ENCODE measurements at regions not wholly inside any gene's neighbourhood (a gene's known extent, or its start where the extent isn't known, plus 50 kb on each side); places are given as distances from the start of the nearest gene placed in this dataset.

GRCh38 chr18:51248685-51249084 is 51.2 kb upstream of the MEX3C start:
- BruUV-seq (replicated peaks) = no TSS peak
- ATAC-seq (no peak), DNase-seq (ENCODE audit: low read depth, low spot score) (no peak)
- H3K79me2 ChIP-seq (ENCODE audit: insufficient read depth, low read length) = no peaks in the 10 kb centered on the region
- ChIA-PET POLR2A (no interaction called here), RAD21 (ENCODE audit: low non-redundant PET in 1 of 2, low total read pairs in 2 of 2, uncharacterized antibody in 2 of 2, unreplicated experiment in 2 of 2) (no interaction called here), CTCF (no interaction called here)
- H2AFZ ChIP-seq (ENCODE audit: low read depth, low read length, poor library complexity, severe bottlenecking) = no peak overlapping the region
- H3K4me3 ChIP-seq (replicated peaks in 1 of 2; ENCODE audit: low read depth in 1 of 2, low read length in 2 of 2) = no peak overlapping the region
- H3K4me2 ChIP-seq (ENCODE audit: low read length) = no peak overlapping the region
- no peaks in the 10 kb centered on the region for H3K4me1 ChIP-seq (ENCODE audit: control insufficient read depth in 1 of 2, insufficient read depth in 2 of 2, low read length in 2 of 2)
- no peaks in the 10 kb centered on the region for H3K36me3 ChIP-seq (ENCODE audit: control insufficient read depth in 1 of 2, insufficient read depth in 2 of 2, low read length in 2 of 2)
- no peak overlapping the region for H3K9ac ChIP-seq (ENCODE audit: low read length)
- H3K27ac ChIP-seq (ENCODE audit: low read depth, low read length) = no peak overlapping the region
- TF ChIP-seq SIN3A (IDR thresholded peaks at IDR 0.05; ENCODE audit: low read depth) = no peak
- no peak for TF ChIP-seq POLR2AphosphoS5 (IDR thresholded peaks at IDR 0.05; ENCODE audit: low read depth, low read length)
- TF ChIP-seq JUND (IDR thresholded peaks at IDR 0.05) = no peak
- TF ChIP-seq RAD21 (IDR thresholded peaks at IDR 0.05; ENCODE audit: low read depth) = no peak
- TF ChIP-seq EZH2 (IDR thresholded peaks at IDR 0.05) = no peak
- no peak for TF ChIP-seq EZH2phosphoT487 (IDR thresholded peaks at IDR 0.05; ENCODE audit: borderline replicate concordance)
- TF ChIP-seq ZBTB33 (IDR thresholded peaks at IDR 0.05; ENCODE audit: extremely low read depth, insufficient replicate concordance, low read length) = no peak
- TF ChIP-seq TCF7L2 (IDR thresholded peaks at IDR 0.05; ENCODE audit: borderline replicate concordance, extremely low read depth, insufficient read depth, insufficient read length) = no peak
- no peak for TF ChIP-seq SRF (IDR thresholded peaks at IDR 0.05; ENCODE audit: low read depth)
- TF ChIP-seq POLR2A (IDR thresholded peaks at IDR 0.05; ENCODE audit: borderline replicate concordance, extremely low read depth, insufficient read depth, insufficient read length) = no peak
- TF ChIP-seq REST (IDR thresholded peaks at IDR 0.05; ENCODE audit: low read depth) = no peak
- no peak for TF ChIP-seq ELF1 (IDR thresholded peaks at IDR 0.05; ENCODE audit: borderline replicate concordance, low read depth)
- TF ChIP-seq ATF3 (IDR thresholded peaks at IDR 0.05) = no peak
- TF ChIP-seq MAX (IDR thresholded peaks at IDR 0.05) = no peak
- no peak for TF ChIP-seq ZFX (IDR thresholded peaks at IDR 0.05)
- intact Hi-C loops (cut with micrococcal nuclease) = no loop called here
- H3K27me3 ChIP-seq (ENCODE audit: insufficient read depth, low read length) = no peaks in the 10 kb centered on the region
- H4K20me1 ChIP-seq (ENCODE audit: insufficient read depth) = no peaks in the 10 kb centered on the region
- no peaks in the 10 kb centered on the region for H3K9me3 ChIP-seq (ENCODE audit: control insufficient read depth in 1 of 2, insufficient read depth in 1 of 2, low read depth in 1 of 2, low read length in 2 of 2)
- H3K9me2 ChIP-seq (ENCODE audit: insufficient read depth) = no peaks in the 10 kb centered on the region

Measured in HCT116 (cell line).